HG02938 (cell line): ENCODE measurements at regions not wholly inside any gene's neighbourhood (a gene's known extent, or its start where the extent isn't known, plus 50 kb on each side); places are given as distances from the start of the nearest gene placed in this dataset.

Experiments used
- ATAC-seq: cut with Tn5 transposase; IDR thresholded peaks from one replicate; pipeline ENCODE4 v1.9.1; 2021; ENCODE audit warnings: mild to moderate bottlenecking, moderate library complexity; ENCODE audit not compliant: unreplicated experiment

- no peak for ATAC-seq
Measured at GRCh38 chr22:49239264-49240015, 588.2 kb downstream of the BRD1 start.

DNA sequence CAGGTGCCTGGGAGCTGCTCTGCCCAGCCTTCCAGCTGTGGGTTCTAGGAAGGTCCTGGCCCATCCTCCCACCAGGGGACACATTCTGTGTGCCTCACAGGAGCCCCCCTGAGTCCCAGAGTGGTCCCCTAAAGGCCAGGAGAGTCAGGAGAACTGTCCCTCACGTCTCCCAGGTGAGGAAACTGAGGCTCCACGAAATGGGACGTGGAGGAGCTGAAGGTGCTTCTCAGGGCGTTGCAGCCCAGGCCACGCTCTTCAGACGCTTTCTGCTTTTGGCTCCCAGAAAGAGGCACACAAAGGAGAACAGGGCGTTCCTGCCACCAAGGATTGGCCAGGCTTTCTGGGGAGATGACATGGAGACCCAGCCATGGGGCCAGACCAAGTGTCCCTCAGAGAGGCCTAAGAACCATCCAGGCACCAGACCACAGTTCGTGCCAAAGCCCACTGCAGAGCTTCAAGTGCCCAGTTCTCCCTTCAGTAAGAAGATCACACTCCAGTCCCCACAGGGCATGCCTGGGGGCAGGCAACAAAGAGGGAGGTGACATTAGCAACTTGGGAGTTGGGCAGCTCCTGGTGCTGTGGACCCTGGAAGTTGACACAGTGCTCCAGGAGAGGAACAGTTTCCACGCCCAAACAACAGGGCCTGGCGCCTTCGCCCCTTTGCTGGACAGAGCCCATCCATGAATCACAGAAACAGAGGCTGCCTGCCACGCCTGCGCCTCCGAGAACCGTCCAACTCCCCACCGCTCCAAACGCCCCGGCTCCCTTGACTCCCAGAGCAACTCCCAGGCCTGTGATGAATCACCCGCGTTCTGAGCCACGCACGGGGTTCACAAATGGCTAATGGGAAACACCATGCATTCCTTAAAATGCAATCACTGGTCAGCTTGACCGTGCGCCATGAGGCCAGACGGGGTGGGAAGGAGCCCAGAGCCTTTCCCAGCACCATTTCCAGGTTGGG lies 589.2 kb downstream of the BRD1 start:
- no peak for ATAC-seq

DNA sequence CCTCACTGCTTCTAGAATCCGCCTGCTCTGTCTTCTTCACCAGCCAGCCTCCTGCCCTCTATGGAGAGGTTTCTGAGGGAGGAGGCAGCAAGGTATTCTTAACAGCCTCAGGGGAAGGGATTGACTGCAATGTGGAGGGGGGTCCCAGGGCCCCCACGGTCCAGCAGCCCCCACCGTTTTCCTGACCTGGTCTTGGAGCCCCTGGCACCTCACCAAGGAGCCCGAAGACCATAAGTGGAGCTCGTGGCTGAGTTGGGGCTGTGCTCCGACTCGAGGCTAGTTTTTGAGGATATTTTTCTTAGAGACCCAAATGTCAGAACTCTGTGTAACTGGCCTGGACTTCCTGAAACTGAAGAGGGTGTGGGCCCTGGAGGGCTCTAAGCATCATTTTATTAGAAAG lies 590.0 kb downstream of the BRD1 start:
- no peak for ATAC-seq

GRCh38 chr22:49237279-49237678 lies 590.4 kb downstream of the BRD1 start:
- ATAC-seq = no peak

DNA sequence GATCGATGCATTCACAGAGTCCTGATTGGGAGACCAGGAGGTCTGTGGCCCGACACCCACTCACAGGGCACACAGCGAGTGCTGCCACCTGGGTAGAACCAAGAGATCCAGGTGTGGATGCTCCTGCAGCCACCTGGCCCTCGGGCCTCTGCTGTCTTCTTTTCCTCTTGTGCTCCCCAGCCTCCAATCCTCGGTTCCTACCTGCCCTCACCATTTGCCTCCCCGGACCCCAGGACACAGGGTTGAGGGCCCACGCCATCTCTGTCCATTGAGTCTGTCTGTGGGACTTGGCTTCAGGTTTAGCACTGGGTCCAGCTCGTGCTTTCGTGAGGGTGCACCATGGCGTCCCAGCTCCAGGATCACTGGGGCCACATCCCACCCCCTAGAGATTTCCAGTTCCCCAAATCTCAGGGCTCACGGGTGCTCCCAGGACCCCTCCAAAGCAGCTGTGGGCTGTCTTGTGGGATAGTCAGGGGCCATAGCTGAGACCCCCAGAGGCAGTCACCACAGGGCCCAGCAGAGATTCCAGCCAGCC lies 591.1 kb downstream of the BRD1 start:
- no peak for ATAC-seq

DNA sequence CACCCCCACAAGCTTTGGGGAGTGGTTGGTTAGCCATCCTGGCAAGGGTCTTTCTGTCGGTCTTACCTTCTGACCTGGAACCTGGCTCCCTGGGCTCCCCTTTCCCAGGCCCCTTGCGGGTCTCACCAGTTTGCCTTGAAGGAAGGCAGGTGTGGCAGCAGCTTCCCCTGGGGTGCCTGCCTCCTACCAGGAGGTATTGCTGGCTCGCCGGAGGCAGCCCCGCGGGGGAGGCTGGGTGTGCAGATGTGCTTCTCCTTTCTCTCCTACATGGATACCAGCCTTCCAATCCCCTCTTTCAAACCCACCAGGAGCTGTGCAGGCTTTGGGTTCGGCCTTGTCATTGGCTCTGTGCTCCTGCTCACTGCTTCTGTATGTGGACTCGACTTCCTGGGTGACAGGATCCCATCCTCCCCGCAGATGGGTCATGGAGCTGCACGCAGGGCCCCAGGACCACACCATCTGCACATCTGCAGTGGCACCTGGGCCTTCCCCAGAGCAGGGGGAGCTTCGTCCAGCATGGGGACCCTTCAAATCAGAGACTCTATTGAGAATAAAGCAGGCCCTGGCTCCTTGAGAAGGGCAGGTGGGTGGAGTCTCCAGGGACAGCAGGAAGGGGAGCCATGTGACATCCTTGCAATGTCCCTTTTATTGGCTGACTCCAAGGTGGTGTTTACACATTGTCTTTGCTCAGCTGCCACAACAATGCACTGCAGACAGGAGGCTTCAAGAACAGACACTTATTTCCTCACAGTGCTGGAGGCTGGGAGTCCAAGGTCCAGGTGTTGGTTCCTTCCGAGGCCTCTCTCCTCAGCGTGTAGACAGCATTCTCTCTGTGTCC lies 592.0 kb downstream of the BRD1 start:
- ATAC-seq = no peak

GRCh38 chr22:49234459-49234858 lies 593.2 kb downstream of the BRD1 start:
- no peak for ATAC-seq

GRCh38 chr22:49233507-49234100 lies 594.1 kb downstream of the BRD1 start:
- ATAC-seq = no peak

DNA sequence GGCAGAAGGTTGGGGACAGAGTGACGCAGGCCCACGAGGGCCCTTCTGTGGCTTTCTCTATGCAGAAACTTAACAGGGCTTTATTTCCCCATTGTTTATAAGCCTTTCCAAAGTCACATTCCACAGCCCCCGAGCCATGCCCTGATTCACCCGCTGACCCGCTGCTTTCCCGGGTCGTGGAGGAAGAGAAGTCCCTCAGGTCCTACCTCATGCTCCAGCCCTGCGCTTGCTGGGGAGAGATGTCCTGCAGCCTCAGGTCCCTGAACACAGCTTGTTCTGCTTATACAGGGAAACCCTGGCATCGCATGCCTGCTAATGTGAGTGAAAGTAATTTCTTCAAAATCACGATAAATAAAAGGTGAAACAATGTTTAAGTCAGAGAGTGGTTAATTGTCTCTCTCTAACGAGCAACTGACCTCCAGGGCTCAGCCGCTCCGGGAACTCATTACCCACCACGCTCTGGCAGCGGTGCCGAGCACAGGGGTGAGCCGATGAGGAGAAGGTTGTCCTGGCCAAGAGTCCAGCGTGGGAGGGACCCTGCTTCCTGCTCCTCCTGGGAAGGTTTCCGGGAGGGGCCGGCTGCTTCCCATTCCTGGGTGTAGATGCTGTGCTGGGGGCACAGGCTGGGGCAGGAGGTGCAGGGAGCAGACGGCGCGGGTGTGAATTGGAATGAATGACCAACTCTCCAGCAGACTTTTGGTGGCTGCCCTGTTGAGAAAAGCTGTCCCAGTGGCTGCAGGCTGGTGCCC lies 595.2 kb downstream of the BRD1 start:
- ATAC-seq = no peak

DNA sequence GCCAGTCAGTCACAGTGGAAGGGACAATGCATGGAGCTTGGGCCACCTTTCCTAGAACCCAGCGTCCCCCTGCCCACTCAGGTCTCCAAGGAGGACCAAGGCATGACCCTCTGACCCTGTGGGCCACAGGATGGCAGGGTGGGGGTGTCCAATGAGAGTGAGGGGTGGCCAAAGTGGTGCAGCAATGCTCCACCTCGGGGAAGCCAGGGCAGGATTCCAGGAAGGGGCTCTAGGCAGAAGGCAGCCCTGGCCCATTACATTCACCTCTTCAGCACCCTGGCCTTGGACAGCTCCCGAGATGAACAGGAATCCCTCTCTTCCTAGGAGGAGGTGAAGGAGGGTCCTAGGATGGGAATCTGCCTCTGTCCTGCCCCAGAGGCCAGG lies 597.5 kb downstream of the BRD1 start:
- ATAC-seq = no peak

DNA sequence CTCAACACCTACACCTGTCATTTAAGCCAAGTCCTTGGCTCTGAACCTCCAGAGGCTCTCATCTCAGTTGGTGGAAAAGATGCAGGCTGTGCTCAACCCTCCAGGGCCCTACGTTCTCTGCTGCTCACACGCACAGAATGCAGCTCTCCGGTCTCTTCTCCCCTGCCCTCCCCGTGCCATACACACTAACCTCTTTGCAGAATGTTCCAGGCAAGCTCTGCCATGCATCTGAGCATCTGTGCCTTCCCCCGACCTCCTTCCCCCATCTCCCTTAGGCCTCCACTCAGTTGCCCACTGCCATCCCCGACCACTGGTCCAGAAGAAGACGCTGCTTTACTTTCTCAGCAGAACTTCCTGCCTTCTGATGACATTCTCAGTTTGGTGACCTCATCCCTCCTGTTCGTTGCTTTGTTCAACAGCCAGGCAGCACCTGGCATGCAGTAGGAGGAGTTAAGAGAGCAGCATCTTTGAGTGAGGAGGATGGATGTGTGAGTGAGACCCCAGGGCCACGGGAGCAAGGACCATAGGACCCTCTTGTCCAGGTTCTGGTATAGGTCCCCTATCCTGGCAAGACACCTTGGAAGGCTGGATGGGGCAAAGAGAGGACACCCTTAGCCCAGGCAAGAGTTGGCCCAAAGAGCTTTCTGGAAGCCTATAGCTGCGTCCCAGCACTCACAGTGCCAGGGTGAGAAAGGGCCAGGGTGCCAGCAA lies 598.0 kb downstream of the BRD1 start:
- no peak for ATAC-seq

DNA sequence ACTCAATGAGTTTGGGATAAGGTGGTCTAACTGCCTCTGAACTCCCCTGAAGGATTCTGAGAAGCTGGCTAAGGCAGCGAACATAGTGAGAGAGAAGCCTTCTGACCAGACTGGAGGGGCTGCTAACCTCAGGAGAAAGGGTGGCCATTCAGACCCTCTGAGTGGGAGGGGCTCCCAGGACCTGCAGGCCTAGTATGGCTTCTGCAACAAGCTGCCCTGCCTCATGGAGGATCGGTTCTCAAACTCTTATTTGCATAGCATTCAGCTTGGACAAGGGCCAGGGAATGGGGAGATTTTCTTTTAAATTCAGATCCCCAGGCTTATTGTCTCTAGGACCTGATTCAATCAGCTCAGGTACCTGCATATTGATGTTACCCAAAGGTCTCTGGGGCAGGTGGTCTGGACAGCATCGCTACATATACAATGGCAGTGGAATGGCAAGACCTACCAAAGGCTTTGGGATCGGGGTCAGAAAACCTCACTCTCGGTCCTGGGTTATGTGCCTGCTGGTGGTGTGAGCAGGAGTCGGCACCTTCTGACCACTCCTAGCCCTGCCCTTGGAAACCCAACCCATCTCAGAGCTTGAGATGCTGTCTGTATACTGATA lies 599.1 kb downstream of the BRD1 start:
- no peak for ATAC-seq

DNA sequence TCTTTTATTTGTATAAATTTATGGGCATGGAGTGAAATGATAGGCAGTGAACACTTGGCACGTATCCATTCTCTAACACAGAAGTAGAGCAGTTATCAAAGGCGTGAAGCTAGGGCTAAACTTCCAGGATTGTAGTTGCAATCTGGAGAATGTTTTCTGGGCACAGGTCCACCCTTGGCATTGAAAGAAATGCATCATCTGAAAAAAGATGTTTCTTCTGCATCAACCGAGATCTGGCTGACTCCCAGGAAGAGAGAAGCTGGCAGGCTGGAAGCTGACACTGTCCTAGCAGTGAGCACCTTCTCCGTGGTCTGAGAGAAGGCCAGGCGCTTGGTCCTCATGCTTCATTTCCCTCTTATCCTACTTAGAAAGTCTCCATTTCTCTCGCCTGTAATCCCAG lies 600.0 kb downstream of the BRD1 start:
- ATAC-seq = no peak

- no peak for ATAC-seq
Measured at GRCh38 chr22:49226096-49226495, 601.6 kb downstream of the BRD1 start.

DNA sequence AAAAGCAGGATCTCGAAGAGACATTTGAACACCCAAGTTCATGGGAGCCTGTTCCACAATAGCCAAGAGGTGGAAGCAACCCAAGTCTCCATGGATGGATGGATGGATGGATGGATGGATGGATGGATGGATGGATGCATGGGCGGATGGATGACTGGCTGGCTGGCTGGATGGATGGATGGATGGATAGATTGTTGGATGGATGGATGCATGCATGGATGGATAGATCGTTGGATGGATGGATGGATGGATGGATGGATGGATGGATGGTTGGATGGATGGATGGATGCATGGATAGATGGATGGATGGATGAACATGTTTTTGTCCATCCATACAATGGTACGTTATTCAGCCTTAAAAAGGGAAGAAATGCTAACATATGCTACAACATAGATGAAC lies 603.4 kb downstream of the BRD1 start:
- no peak for ATAC-seq

DNA sequence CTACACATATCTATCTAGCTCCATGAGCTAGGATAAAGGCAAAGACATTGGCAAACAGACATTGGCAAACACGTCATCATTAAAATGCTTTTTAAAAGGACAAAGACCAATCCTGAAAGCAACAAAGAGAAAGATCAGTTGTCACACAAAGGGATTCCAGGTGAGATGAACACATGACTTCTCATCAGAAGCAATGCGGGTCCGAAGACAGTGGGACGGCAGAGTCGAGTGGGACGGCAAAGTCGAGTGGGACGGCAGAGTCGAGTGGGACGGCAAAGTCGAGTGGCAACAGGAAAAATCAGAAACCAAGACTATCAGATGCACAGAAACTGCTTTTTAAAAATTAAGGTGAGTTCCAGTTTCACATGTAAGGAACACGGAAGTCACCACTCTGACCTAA lies 609.5 kb downstream of the BRD1 start:
- no peak for ATAC-seq

GRCh38 chr22:49216579-49216978 lies 611.1 kb downstream of the BRD1 start:
- ATAC-seq = no peak

DNA sequence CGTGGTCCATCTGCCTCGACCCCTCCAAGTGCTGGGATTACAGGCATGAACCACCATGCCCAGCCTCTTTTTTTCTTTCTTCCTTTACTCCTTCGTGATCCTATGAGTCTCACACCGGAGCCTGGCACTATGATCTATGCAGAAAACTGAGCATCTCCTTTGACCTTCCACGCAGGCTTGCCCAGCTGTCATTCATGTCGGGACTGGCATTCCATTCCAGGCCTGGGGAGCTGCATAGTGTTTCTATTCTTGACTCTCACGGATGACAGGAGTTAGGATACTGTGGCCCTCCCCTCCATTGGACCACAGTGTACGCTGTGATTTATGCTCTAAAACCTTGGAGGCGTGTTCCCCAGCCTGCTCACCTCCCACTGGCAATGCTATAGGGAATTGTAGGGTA lies 611.8 kb downstream of the BRD1 start:
- ATAC-seq = no peak

DNA sequence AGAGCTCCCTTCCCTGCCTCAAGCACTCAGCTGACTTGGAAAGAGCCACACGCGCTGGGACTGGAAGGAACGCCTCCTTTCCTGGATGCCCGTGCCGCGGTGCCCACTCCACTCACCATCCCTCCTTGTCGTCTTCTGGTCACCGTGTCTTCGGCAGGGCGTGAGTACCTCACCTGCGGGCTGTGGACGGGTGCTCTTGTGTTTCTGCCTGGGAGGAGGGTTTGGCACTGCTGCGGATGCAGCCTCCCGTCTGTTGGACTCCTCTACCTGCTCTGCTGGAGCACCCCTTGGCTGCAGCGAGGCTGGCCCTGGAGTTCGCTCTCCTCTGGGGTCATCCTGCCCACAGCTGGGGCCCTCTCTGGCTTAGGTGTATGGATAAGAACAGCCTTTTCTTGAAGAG lies 612.7 kb downstream of the BRD1 start:
- no peak for ATAC-seq
